Vagina (tissue), 2 donors: ENCODE measurements at regions not wholly inside any gene's neighbourhood (a gene's known extent, or its start where the extent isn't known, plus 50 kb on each side); places are given as distances from the start of the nearest gene placed in this dataset.

Experiments used
- POLR2A ChIP-seq, 2 donors: fragments of 450-650 bp; IDR thresholded peaks; one replicate each; pipeline ENCODE4 v1.6.1; 2017; ENCODE audit warnings: antibody characterized with exemption in 2 of 2, mild to moderate bottlenecking in 2 of 2, moderate library complexity in 2 of 2
- TF ChIP-seq, protein P1 (sequence below), 3 experiments: fragments of 450-650 bp in 2 of 3; fragments of 200-600 bp in 1 of 3; sonication (generic) in 1 of 3; IDR thresholded peaks; one replicate each; pipeline ENCODE4 v1.5.1; 2017 to 2019; ENCODE audit warnings: antibody characterized with exemption in 3 of 3, mild to moderate bottlenecking in 2 of 3, moderate library complexity in 2 of 3

DNA sequence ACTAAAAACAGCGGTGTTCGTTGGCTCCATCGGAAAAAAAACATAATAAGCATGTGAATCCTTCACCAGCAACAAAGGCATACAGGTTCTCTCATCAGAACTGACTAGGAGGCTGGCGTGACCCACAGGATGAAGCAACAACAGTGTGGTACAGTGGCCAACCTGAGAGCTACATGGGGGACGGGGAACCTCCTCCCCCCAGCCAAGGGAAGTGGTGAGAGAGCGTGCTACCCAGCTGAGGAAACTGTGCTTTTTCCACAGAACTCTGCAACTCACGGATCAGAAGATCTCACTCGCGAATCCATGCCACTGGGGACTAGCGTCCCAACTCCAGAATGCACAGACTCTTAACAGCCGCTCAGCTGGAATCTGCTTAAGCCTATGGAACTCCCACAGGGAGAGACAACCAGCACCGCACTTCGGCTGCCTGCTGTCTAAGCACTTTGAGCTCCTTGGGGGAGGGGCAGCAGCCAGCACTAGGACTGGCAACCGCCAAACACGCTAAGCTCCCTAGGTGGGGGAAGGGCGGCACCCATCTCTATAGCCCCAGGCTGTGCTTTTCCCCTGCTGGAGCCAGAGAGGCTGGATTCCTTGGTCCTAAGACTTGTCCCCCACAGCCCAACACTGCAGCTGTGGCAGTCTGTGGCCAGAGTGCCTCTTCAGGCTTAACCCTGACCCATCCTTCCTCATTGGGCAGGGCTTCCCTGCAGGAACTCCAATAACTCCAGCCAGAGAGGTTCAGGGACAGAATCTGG, 538.3 kb upstream of the BTBD3 start:
- TF ChIP-seq, protein P1, sequence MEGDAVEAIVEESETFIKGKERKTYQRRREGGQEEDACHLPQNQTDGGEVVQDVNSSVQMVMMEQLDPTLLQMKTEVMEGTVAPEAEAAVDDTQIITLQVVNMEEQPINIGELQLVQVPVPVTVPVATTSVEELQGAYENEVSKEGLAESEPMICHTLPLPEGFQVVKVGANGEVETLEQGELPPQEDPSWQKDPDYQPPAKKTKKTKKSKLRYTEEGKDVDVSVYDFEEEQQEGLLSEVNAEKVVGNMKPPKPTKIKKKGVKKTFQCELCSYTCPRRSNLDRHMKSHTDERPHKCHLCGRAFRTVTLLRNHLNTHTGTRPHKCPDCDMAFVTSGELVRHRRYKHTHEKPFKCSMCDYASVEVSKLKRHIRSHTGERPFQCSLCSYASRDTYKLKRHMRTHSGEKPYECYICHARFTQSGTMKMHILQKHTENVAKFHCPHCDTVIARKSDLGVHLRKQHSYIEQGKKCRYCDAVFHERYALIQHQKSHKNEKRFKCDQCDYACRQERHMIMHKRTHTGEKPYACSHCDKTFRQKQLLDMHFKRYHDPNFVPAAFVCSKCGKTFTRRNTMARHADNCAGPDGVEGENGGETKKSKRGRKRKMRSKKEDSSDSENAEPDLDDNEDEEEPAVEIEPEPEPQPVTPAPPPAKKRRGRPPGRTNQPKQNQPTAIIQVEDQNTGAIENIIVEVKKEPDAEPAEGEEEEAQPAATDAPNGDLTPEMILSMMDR (IDR thresholded peaks at IDR 0.05), result no peak
- TF ChIP-seq POLR2A (IDR thresholded peaks at IDR 0.05), result no peak
